SK-N-SH treated with all-trans-retinoic acid at 6 μM for 48 hours (cell line): ENCODE measurements at regions not wholly inside any gene's neighbourhood (a gene's known extent, or its start where the extent isn't known, plus 50 kb on each side); places are given as distances from the start of the nearest gene placed in this dataset.

Source experiments
- ATAC-seq: fragments of 200-7000 bp; cut with Tn5 transposase; 3 replicates; pipeline ENCODE4 v1.9.1; 2020; ENCODE audit warnings: mild to moderate bottlenecking, moderate library complexity
- ARNTL ChIP-seq: fragments of 450-650 bp; formaldehyde crosslinking; IDR thresholded peaks from 2 replicates; pipeline ENCODE4 v1.5.0; 2020; ENCODE audit warnings: low read depth, mild to moderate bottlenecking, moderate library complexity, borderline replicate concordance
- BACH2 ChIP-seq: fragments of 250-450 bp; sonication (Bioruptor Pico); IDR thresholded peaks from 2 replicates; pipeline ENCODE4 v1.9.0; 2021; ENCODE audit warnings: mild to moderate bottlenecking, borderline replicate concordance
- CSDC2 ChIP-seq: fragments of 250-450 bp; sonication (Bioruptor Pico); IDR thresholded peaks from 2 replicates; pipeline ENCODE4 v1.5.0; 2020; ENCODE audit warnings: mild to moderate bottlenecking, moderate library complexity
- CSRNP3 ChIP-seq: fragments of 250-450 bp; sonication (Bioruptor Pico); IDR thresholded peaks from 2 replicates; pipeline ENCODE4 v1.5.1; 2021; ENCODE audit warnings: mild to moderate bottlenecking, moderate library complexity
- ESRRG ChIP-seq: fragments of 250-450 bp; sonication (Bioruptor Pico); IDR thresholded peaks from 2 replicates; pipeline ENCODE4 v1.6.1; 2021; ENCODE audit warnings: mild to moderate bottlenecking
- ISL1 ChIP-seq: fragments of 250-450 bp; sonication (Bioruptor Pico); IDR thresholded peaks from 2 replicates; pipeline ENCODE4 v2.1.2; 2022; ENCODE audit warnings: mild to moderate bottlenecking, moderate library complexity
- OSR1 ChIP-seq: fragments of 250-450 bp; sonication (Bioruptor Pico); IDR thresholded peaks from 2 replicates; pipeline ENCODE4 v1.8.0; 2022; ENCODE audit warnings: moderate library complexity, mild to moderate bottlenecking, inconsistent platforms
- PATZ1 ChIP-seq: fragments of 250-450 bp; sonication (Bioruptor Pico); IDR thresholded peaks from 2 replicates; pipeline ENCODE4 v1.8.0; 2020; ENCODE audit warnings: mild to moderate bottlenecking, moderate library complexity, borderline replicate concordance
- POU6F1 ChIP-seq: fragments of 250-450 bp; sonication (Bioruptor Pico); IDR thresholded peaks from 2 replicates; pipeline ENCODE4 v1.8.0; 2021; ENCODE audit warnings: low read depth, mild to moderate bottlenecking, moderate library complexity, borderline replicate concordance
- RARB ChIP-seq: fragments of 250-450 bp; sonication (Bioruptor Pico); IDR thresholded peaks from 2 replicates; pipeline ENCODE4 v1.8.0; 2021; ENCODE audit warnings: mild to moderate bottlenecking, moderate library complexity
- SNAI2 ChIP-seq: fragments of 250-450 bp; sonication (Bioruptor Pico); IDR thresholded peaks from 2 replicates; pipeline ENCODE4 v1.5.0; 2020; ENCODE audit warnings: mild to moderate bottlenecking, moderate library complexity
- TCF4 ChIP-seq: fragments of 250-450 bp; sonication (Bioruptor Pico); IDR thresholded peaks from 2 replicates; pipeline ENCODE4 v1.8.0; 2021; ENCODE audit warnings: mild to moderate bottlenecking, moderate library complexity, borderline replicate concordance
- TOX ChIP-seq: fragments of 250-450 bp; sonication (Bioruptor Pico); IDR thresholded peaks from 2 replicates; pipeline ENCODE4 v1.8.0; 2021; ENCODE audit warnings: mild to moderate bottlenecking, moderate library complexity, borderline replicate concordance
- ZFP30 ChIP-seq: fragments of 450-650 bp; formaldehyde crosslinking; IDR thresholded peaks from 2 replicates; pipeline ENCODE4 v1.5.0; 2022; ENCODE audit warnings: mild to moderate bottlenecking, moderate library complexity
- ZNF565 ChIP-seq: fragments of 450-650 bp; formaldehyde crosslinking; conservative IDR thresholded peaks from 2 replicates; pipeline ENCODE4 v1.5.0; 2020; ENCODE audit warnings: low read depth, mild to moderate bottlenecking, moderate library complexity
- ZNF8 ChIP-seq: fragments of 450-650 bp; formaldehyde crosslinking; IDR thresholded peaks from 2 replicates; pipeline ENCODE4 v1.5.0; 2020; ENCODE audit warnings: mild to moderate bottlenecking, moderate library complexity
- TF ChIP-seq, protein P1 (sequence below): fragments of 250-450 bp; sonication (Bioruptor Pico); IDR thresholded peaks from 2 replicates; pipeline ENCODE4 v1.5.0; 2020; ENCODE audit warnings: mild to moderate bottlenecking, moderate library complexity
- TF ChIP-seq, protein P2 (sequence below): fragments of 250-450 bp; sonication (Bioruptor Pico); IDR thresholded peaks from 2 replicates; pipeline ENCODE4 v1.5.1; 2020; ENCODE audit warnings: low read depth, mild to moderate bottlenecking, moderate library complexity

GRCh38 chr5:125424402-125425141, 678.1 kb upstream of the ZNF608 start:
- ATAC-seq, result no peak
- no peak for TF ChIP-seq SNAI2 (CRISPR knock-in tag)
- TF ChIP-seq POU6F1, result no peak
- TF ChIP-seq CSDC2, result no peak
- no peak for TF ChIP-seq CSRNP3
- no peak for TF ChIP-seq ZFP30 (CRISPR knock-in tag)
- TF ChIP-seq ESRRG (CRISPR knock-in tag), result no peak
- TF ChIP-seq TCF4 (CRISPR knock-in tag), result no peak
- no peak for TF ChIP-seq ARNTL (CRISPR knock-in tag)
- TF ChIP-seq TOX (CRISPR knock-in tag), result no peak
- TF ChIP-seq PATZ1, result no peak
- no peak for TF ChIP-seq ZNF565 (CRISPR knock-in tag)
- TF ChIP-seq OSR1 (CRISPR knock-in tag), result no peak
- TF ChIP-seq BACH2 (CRISPR knock-in tag), result no peak
- TF ChIP-seq ISL1 (CRISPR knock-in tag), result no peak
- no peak for TF ChIP-seq ZNF8 (CRISPR knock-in tag)
- TF ChIP-seq, protein P1, sequence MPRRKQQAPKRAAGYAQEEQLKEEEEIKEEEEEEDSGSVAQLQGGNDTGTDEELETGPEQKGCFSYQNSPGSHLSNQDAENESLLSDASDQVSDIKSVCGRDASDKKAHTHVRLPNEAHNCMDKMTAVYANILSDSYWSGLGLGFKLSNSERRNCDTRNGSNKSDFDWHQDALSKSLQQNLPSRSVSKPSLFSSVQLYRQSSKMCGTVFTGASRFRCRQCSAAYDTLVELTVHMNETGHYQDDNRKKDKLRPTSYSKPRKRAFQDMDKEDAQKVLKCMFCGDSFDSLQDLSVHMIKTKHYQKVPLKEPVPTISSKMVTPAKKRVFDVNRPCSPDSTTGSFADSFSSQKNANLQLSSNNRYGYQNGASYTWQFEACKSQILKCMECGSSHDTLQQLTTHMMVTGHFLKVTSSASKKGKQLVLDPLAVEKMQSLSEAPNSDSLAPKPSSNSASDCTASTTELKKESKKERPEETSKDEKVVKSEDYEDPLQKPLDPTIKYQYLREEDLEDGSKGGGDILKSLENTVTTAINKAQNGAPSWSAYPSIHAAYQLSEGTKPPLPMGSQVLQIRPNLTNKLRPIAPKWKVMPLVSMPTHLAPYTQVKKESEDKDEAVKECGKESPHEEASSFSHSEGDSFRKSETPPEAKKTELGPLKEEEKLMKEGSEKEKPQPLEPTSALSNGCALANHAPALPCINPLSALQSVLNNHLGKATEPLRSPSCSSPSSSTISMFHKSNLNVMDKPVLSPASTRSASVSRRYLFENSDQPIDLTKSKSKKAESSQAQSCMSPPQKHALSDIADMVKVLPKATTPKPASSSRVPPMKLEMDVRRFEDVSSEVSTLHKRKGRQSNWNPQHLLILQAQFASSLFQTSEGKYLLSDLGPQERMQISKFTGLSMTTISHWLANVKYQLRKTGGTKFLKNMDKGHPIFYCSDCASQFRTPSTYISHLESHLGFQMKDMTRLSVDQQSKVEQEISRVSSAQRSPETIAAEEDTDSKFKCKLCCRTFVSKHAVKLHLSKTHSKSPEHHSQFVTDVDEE (CRISPR knock-in tag), result no peak

- no peak for ATAC-seq
- TF ChIP-seq, protein P2, sequence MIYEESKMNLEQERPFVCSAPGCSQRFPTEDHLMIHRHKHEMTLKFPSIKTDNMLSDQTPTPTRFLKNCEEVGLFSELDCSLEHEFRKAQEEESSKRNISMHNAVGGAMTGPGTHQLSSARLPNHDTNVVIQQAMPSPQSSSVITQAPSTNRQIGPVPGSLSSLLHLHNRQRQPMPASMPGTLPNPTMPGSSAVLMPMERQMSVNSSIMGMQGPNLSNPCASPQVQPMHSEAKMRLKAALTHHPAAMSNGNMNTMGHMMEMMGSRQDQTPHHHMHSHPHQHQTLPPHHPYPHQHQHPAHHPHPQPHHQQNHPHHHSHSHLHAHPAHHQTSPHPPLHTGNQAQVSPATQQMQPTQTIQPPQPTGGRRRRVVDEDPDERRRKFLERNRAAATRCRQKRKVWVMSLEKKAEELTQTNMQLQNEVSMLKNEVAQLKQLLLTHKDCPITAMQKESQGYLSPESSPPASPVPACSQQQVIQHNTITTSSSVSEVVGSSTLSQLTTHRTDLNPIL (CRISPR knock-in tag), result no peak
- TF ChIP-seq PATZ1 (no peak), SNAI2 (CRISPR knock-in tag) (no peak), ZNF565 (CRISPR knock-in tag) (no peak), ZNF8 (CRISPR knock-in tag) (no peak), RARB (CRISPR knock-in tag) (no peak), OSR1 (CRISPR knock-in tag) (no peak), POU6F1 (no peak)
- TF ChIP-seq, protein P1 (CRISPR knock-in tag), result no peak
Observed at GRCh38 chr5:125429498-125429897, 683.1 kb upstream of the ZNF608 start.
